HEK293 (cell line): ENCODE measurements at regions not wholly inside any gene's neighbourhood (a gene's known extent, or its start where the extent isn't known, plus 50 kb on each side); places are given as distances from the start of the nearest gene placed in this dataset.

Experiments
- CTCF ChIP-seq: fragments of 450-650 bp; formaldehyde crosslinking; IDR thresholded peaks from 2 replicates; pipeline ENCODE4 v1.5.1; 2016; ENCODE audit warnings: missing biosample characterization, missing genetic modification characterization
- HOXD13 ChIP-seq: sonication (generic); formaldehyde crosslinking; IDR thresholded peaks from 2 replicates; pipeline ENCODE4 v1.8.0; 2022; ENCODE audit warnings: missing genetic modification reagents, borderline replicate concordance
- REST ChIP-seq: fragments of 450-650 bp; formaldehyde crosslinking; IDR thresholded peaks from 2 replicates; pipeline ENCODE4 v1.5.1; 2016; ENCODE audit warnings: missing biosample characterization, missing genetic modification characterization
- ZBTB21 ChIP-seq: fragments of 450-650 bp; formaldehyde crosslinking; IDR thresholded peaks from 2 replicates; pipeline ENCODE4 v1.5.1; 2017; ENCODE audit warnings: missing biosample characterization, missing genetic modification characterization
- ZBTB48 ChIP-seq: fragments of 450-650 bp; formaldehyde crosslinking; IDR thresholded peaks from 2 replicates; pipeline ENCODE4 v1.5.1; 2016; ENCODE audit warnings: missing biosample characterization, missing genetic modification characterization
- ZNF174 ChIP-seq: fragments of 450-650 bp; formaldehyde crosslinking; IDR thresholded peaks from 2 replicates; pipeline ENCODE4 v1.5.0; 2017; ENCODE audit warnings: missing biosample characterization, mild to moderate bottlenecking, missing genetic modification characterization
- ZNF350 ChIP-seq: fragments of 450-650 bp; formaldehyde crosslinking; IDR thresholded peaks from 2 replicates; pipeline ENCODE4 v1.5.0; 2017; ENCODE audit warnings: missing biosample characterization, mild to moderate bottlenecking, missing genetic modification characterization
- ZNF398 ChIP-seq: fragments of 450-650 bp; formaldehyde crosslinking; IDR thresholded peaks from 2 replicates; pipeline ENCODE4 v1.5.1; 2017; ENCODE audit warnings: missing biosample characterization, missing genetic modification characterization
- ZNF555 ChIP-seq: fragments of 450-650 bp; formaldehyde crosslinking; conservative IDR thresholded peaks from 2 replicates; pipeline ENCODE4 v1.5.1; 2017; ENCODE audit warnings: missing biosample characterization, mild to moderate bottlenecking, missing genetic modification characterization, inconsistent platforms
- ZNF747 ChIP-seq: fragments of 450-650 bp; formaldehyde crosslinking; IDR thresholded peaks from 2 replicates; pipeline ENCODE4 v1.5.1; 2016; ENCODE audit warnings: missing biosample characterization, missing genetic modification characterization
- TF ChIP-seq, protein P1 (sequence below): fragments of 450-650 bp; formaldehyde crosslinking; IDR thresholded peaks from 2 replicates; pipeline ENCODE4 v1.5.1; 2016; ENCODE audit warnings: missing biosample characterization, missing genetic modification characterization, low read depth

DNA sequence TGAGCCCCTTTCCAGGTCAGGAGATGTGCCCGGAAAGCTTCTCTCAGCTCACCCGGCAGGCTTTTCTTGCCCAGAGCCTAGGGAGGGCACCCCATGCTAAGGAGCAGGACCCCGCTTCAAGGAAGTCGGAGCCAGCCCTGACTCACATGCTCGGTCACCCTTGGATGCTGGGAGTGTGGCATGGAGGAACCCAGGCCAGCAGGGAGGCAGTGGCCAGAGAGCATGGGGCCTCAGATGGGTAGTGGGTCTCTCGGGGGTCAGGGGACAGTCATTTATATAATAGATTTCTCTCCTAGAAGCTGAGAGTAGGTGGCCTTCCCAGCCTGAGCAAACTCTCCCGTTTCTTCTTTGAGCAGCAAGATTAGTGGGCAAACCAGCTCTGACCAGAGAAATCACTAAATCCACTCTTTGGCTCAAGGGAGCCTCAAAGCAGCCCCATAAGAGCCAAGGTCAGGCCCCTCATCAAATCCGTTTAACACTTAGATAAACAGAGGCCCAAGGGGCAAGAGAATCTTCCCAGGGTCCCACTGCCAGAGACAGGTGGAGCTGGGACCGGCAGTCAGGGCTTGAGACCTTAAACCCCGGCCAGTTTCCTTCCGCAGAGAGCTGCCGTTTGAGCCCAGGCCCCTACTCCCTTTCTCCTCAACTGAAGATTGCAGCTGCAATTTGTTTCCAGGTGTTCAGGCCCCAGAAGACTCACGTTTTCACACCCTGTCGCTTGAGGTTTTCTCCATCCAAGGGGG lies 113.1 kb downstream of the CYP26B1 start:
- no peak for TF ChIP-seq ZNF174
- no peak for TF ChIP-seq CTCF (tag by site-specific recombination)
- TF ChIP-seq ZNF747 (tag by site-specific recombination): no peak
- no peak for TF ChIP-seq ZNF398
- no peak for TF ChIP-seq ZNF350
- TF ChIP-seq ZBTB21 (tag by site-specific recombination): no peak
- TF ChIP-seq ZNF555 (tag by site-specific recombination): no peak
- TF ChIP-seq ZBTB48 (tag by site-specific recombination): no peak
- no peak for TF ChIP-seq REST (tag by site-specific recombination)
- TF ChIP-seq, protein P1, sequence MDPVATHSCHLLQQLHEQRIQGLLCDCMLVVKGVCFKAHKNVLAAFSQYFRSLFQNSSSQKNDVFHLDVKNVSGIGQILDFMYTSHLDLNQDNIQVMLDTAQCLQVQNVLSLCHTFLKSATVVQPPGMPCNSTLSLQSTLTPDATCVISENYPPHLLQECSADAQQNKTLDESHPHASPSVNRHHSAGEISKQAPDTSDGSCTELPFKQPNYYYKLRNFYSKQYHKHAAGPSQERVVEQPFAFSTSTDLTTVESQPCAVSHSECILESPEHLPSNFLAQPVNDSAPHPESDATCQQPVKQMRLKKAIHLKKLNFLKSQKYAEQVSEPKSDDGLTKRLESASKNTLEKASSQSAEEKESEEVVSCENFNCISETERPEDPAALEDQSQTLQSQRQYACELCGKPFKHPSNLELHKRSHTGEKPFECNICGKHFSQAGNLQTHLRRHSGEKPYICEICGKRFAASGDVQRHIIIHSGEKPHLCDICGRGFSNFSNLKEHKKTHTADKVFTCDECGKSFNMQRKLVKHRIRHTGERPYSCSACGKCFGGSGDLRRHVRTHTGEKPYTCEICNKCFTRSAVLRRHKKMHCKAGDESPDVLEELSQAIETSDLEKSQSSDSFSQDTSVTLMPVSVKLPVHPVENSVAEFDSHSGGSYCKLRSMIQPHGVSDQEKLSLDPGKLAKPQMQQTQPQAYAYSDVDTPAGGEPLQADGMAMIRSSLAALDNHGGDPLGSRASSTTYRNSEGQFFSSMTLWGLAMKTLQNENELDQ (tag by site-specific recombination): no peak
- TF ChIP-seq HOXD13: no peak
